ENCODE measurements at regions not wholly inside any gene's neighbourhood (a gene's known extent, or its start where the extent isn't known, plus 50 kb on each side); places are given as distances from the start of the nearest gene placed in this dataset.

GRCh38 chr1:81220614-81221071 is 580.1 kb upstream of the ADGRL2 start:
- no peaks in the 10 kb centered on the region for H4K20me1 ChIP-seq (ENCODE audit: insufficient read depth)
- H3K4me2 ChIP-seq (ENCODE audit: unreplicated experiment): no peak overlapping the region
- no peaks in the 10 kb centered on the region for H3F3A ChIP-seq (ENCODE audit: insufficient read depth)
- no peaks in the 10 kb centered on the region for H3K27me3 ChIP-seq (replicated peaks; ENCODE audit: insufficient read depth)
- H3K9me3 ChIP-seq (ENCODE audit: low read depth): no peaks in the 10 kb centered on the region
- in situ Hi-C loops (cut with MboI): no loop called here
- TF ChIP-seq EZH2phosphoT487 (IDR thresholded peaks at IDR 0.05; ENCODE audit: insufficient read depth, low read depth) (no peak), EZH2 (IDR thresholded peaks at IDR 0.05; ENCODE audit: insufficient read depth, poor library complexity, severe bottlenecking) (no peak)
- WGBS, 2 experiments (ENCODE audit: low coverage in 1 of 2, low lambda C conversion rate in 2 of 2, missing lambda C conversion rate in 2 of 2): 61 to 68% methylated on average over 11 of the region's 11 CpGs
- no peaks in the 10 kb centered on the region for H3K4me1 ChIP-seq (ENCODE audit: insufficient read depth)
- H3K27ac ChIP-seq: no peak overlapping the region
- DNase-seq: no peak
- H3K9me2 ChIP-seq (ENCODE audit: insufficient read depth): no peaks in the 10 kb centered on the region
- H3K79me2 ChIP-seq (ENCODE audit: insufficient read depth): no peaks in the 10 kb centered on the region
- no peak overlapping the region for H3K4me3 ChIP-seq
- no peak overlapping the region for H3K9ac ChIP-seq
- H3K36me3 ChIP-seq (ENCODE audit: low read depth): no peaks in the 10 kb centered on the region
- H2AFZ ChIP-seq: no peak overlapping the region

DNA sequence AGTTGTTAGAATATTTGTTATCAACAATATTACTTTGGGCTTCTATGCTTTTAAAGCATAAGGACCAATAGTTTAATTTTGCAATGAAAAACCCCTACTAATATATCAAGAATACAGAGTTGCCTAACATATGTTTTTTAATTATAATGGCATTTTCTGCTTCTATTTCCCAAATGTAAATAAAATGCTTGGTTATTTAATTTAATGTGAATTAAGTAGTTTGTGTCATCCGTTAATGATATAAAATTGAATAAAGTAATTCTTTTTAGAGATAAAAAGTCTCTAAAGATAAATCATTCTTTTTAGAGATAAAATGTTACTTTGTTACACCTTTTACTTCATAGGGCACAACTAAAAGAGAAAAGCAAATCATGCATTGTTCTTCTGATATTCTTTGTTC is 583.7 kb upstream of the ADGRL2 start:
- 33 to 45% methylated on average over 1 of the region's 1 CpG for WGBS, 2 experiments (ENCODE audit: low coverage in 1 of 2, low lambda C conversion rate in 2 of 2, missing lambda C conversion rate in 2 of 2)

DNA sequence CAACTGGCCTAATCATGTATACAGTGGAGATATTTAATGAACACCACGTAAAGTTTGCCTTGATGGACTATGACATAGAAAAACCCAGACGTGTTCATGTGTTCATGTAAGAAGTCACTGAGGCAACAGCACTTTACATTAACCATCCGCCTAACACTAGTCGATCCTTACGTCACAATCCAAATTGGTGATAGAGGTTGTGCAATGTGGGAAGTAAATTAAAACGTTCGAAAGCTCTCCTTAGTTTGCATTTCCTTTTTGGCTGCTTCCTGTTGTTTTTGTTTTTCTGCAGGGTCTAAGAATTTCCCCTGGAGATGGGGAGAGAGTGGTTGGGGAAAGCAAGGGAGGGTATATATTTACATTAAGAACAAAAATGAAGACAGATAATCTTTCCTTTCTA is 587.5 kb upstream of the ADGRL2 start:
- Histone ChIP-seq H3F3A (ENCODE audit: insufficient read depth) (no peaks in the 10 kb centered on the region), H3K79me2 (ENCODE audit: insufficient read depth) (no peaks in the 10 kb centered on the region), H3K36me3 (ENCODE audit: low read depth) (no peaks in the 10 kb centered on the region), H2AFZ (no peak overlapping the region), H3K4me3 (no peak overlapping the region), H3K27me3 (replicated peaks; ENCODE audit: insufficient read depth) (no peaks in the 10 kb centered on the region), H3K4me1 (ENCODE audit: insufficient read depth) (no peaks in the 10 kb centered on the region), H3K9me3 (ENCODE audit: low read depth) (no peaks in the 10 kb centered on the region), H3K9me2 (ENCODE audit: insufficient read depth) (no peaks in the 10 kb centered on the region), H4K20me1 (ENCODE audit: insufficient read depth) (no peaks in the 10 kb centered on the region), H3K27ac (no peak overlapping the region), H3K4me2 (ENCODE audit: unreplicated experiment) (no peak overlapping the region), H3K9ac (no peak overlapping the region)
- in situ Hi-C loops (cut with MboI): no loop called here
- 53 to 54% methylated on average over 7 of the region's 7 CpGs for WGBS, 2 experiments (ENCODE audit: low coverage in 1 of 2, low lambda C conversion rate in 2 of 2, missing lambda C conversion rate in 2 of 2)
- no peak for TF ChIP-seq EZH2phosphoT487 (IDR thresholded peaks at IDR 0.05; ENCODE audit: insufficient read depth, low read depth)
- no peak for TF ChIP-seq EZH2 (IDR thresholded peaks at IDR 0.05; ENCODE audit: insufficient read depth, poor library complexity, severe bottlenecking)
- DNase-seq: no peak

More for the DNA sequence above, 583.7 kb upstream of the ADGRL2 start:
- Histone ChIP-seq H3K79me2 (ENCODE audit: insufficient read depth) (no peaks in the 10 kb centered on the region), H3F3A (ENCODE audit: insufficient read depth) (no peaks in the 10 kb centered on the region), H3K36me3 (ENCODE audit: low read depth) (no peaks in the 10 kb centered on the region), H3K9me2 (ENCODE audit: insufficient read depth) (no peaks in the 10 kb centered on the region), H3K9ac (no peak overlapping the region), H3K27ac (no peak overlapping the region), H3K4me2 (ENCODE audit: unreplicated experiment) (no peak overlapping the region), H3K27me3 (replicated peaks; ENCODE audit: insufficient read depth) (no peaks in the 10 kb centered on the region), H2AFZ (no peak overlapping the region), H3K4me1 (ENCODE audit: insufficient read depth) (no peaks in the 10 kb centered on the region), H3K4me3 (no peak overlapping the region), H3K9me3 (ENCODE audit: low read depth) (no peaks in the 10 kb centered on the region), H4K20me1 (ENCODE audit: insufficient read depth) (no peaks in the 10 kb centered on the region)
- in situ Hi-C loops (cut with MboI): no loop called here
- no peak for DNase-seq
- TF ChIP-seq EZH2 (IDR thresholded peaks at IDR 0.05; ENCODE audit: insufficient read depth, poor library complexity, severe bottlenecking): no peak
- no peak for TF ChIP-seq EZH2phosphoT487 (IDR thresholded peaks at IDR 0.05; ENCODE audit: insufficient read depth, low read depth)

- H4K20me1 ChIP-seq (ENCODE audit: insufficient read depth): no peaks in the 10 kb centered on the region
- TF ChIP-seq EZH2phosphoT487 (IDR thresholded peaks at IDR 0.05; ENCODE audit: insufficient read depth, low read depth) (no peak), EZH2 (IDR thresholded peaks at IDR 0.05; ENCODE audit: insufficient read depth, poor library complexity, severe bottlenecking) (no peak)
- no peaks in the 10 kb centered on the region for H3K36me3 ChIP-seq (ENCODE audit: low read depth)
- DNase-seq: no peak
- H3K9ac ChIP-seq: no peak overlapping the region
- in situ Hi-C loops (cut with MboI): no loop called here
- no peaks in the 10 kb centered on the region for H3K27me3 ChIP-seq (replicated peaks; ENCODE audit: insufficient read depth)
- no peaks in the 10 kb centered on the region for H3K9me3 ChIP-seq (ENCODE audit: low read depth)
- H3K4me3 ChIP-seq: no peak overlapping the region
- H3K4me1 ChIP-seq (ENCODE audit: insufficient read depth): no peaks in the 10 kb centered on the region
- H3K4me2 ChIP-seq (ENCODE audit: unreplicated experiment): no peak overlapping the region
- H3K27ac ChIP-seq: no peak overlapping the region
- H3K9me2 ChIP-seq (ENCODE audit: insufficient read depth): no peaks in the 10 kb centered on the region
- no peak overlapping the region for H2AFZ ChIP-seq
- 0 to 12% methylated on average over 1 of the region's 1 CpG for WGBS, 2 experiments (ENCODE audit: low coverage in 1 of 2, low lambda C conversion rate in 2 of 2, missing lambda C conversion rate in 2 of 2)
- no peaks in the 10 kb centered on the region for H3F3A ChIP-seq (ENCODE audit: insufficient read depth)
- H3K79me2 ChIP-seq (ENCODE audit: insufficient read depth): no peaks in the 10 kb centered on the region
Observed at GRCh38 chr1:81209461-81209860, 591.3 kb upstream of the ADGRL2 start.

GRCh38 chr1:81208441-81208840 is 592.3 kb upstream of the ADGRL2 start:
- Histone ChIP-seq H3K9me2 (ENCODE audit: insufficient read depth) (no peaks in the 10 kb centered on the region), H3K9me3 (ENCODE audit: low read depth) (no peaks in the 10 kb centered on the region), H4K20me1 (ENCODE audit: insufficient read depth) (no peaks in the 10 kb centered on the region), H3K36me3 (ENCODE audit: low read depth) (no peaks in the 10 kb centered on the region), H3K4me1 (ENCODE audit: insufficient read depth) (no peaks in the 10 kb centered on the region), H3F3A (ENCODE audit: insufficient read depth) (no peaks in the 10 kb centered on the region), H3K79me2 (ENCODE audit: insufficient read depth) (no peaks in the 10 kb centered on the region), H3K27me3 (replicated peaks; ENCODE audit: insufficient read depth) (no peaks in the 10 kb centered on the region), H2AFZ (no peak overlapping the region), H3K27ac (no peak overlapping the region), H3K4me2 (ENCODE audit: unreplicated experiment) (no peak overlapping the region), H3K4me3 (no peak overlapping the region), H3K9ac (no peak overlapping the region)
- 64 to 66% methylated on average over 13 of the region's 13 CpGs for WGBS, 2 experiments (ENCODE audit: low coverage in 1 of 2, low lambda C conversion rate in 2 of 2, missing lambda C conversion rate in 2 of 2)
- no peak for TF ChIP-seq EZH2phosphoT487 (IDR thresholded peaks at IDR 0.05; ENCODE audit: insufficient read depth, low read depth)
- no peak for TF ChIP-seq EZH2 (IDR thresholded peaks at IDR 0.05; ENCODE audit: insufficient read depth, poor library complexity, severe bottlenecking)
- DNase-seq: no peak
- in situ Hi-C loops (cut with MboI): no loop called here

Data from GM23248 (cell line).